ENCODE measurements at regions not wholly inside any gene's neighbourhood (a gene's known extent, or its start where the extent isn't known, plus 50 kb on each side); places are given as distances from the start of the nearest gene placed in this dataset.
"Not testable (repeated sequence)": the region's sequence is repeated elsewhere in the genome, so short reads cannot be mapped to it uniquely, and the experiment has no call there.

DNA sequence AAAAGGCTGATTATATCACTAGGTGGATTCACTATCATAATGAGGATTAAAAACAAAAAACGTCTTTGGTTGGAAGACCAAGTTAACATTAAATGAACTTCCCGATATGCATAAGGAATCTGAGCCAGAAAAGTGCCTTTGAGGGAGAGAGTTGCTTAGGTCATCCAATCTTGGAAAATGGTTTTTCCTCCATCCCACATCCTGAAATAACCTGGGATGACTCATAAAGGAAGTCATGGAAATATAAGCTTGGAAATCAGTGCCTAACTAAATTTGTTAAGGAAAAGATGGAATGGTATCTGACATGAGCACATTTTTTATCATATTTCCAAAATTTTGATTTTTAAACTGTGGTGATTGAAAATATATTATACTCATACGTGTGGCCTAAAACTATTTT, 66.0 kb downstream of the KBTBD8 start:
- no peak for DNase-seq

- no peak for DNase-seq
These were observed 69.1 kb downstream of the KBTBD8 start for GRCh38 chr3:67067251-67067650.

DNA sequence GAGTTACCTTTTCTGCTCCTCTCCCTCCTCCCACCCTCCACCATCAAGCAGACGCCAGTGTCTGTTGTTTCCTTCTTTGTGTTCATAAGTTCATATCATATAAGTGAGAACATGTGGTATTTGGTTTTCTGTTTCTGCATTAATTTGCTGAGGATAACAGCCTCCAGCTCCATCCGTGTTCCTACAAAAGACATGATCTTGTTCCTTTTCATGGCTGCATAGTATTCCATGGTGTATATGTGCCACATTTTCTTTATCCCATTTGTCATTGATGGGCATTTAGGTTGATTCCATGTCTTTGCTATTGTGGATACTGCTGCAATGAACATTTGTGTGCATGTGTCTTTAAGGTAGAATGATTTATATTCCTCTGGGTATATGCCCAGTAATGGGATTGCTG, 74.5 kb downstream of the KBTBD8 start:
- DNase-seq = not testable (repeated sequence)

DNA sequence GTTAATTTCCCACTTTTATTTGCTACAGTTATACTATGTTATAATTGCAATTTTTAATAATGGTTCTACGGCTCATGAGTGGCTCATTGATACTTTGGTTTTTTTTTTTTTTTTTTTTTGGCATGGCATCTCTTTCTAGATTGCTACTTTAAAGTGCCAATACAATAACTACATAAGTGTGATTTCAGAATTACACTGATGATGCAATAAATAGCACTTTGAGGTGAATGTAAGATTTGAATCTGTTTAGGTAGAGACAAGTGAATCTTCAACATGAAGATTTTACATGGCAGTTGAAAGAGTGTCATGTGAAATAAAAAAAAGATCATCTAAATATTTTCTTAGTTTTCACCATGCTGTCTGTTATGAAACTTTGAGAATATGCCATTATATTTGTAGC, 75.7 kb downstream of the KBTBD8 start:
- DNase-seq = no peak

- no peak for DNase-seq
These were observed 77.2 kb downstream of the KBTBD8 start for GRCh38 chr3:67075295-67075694.

- DNase-seq = no peak
These were observed 78.5 kb downstream of the KBTBD8 start for GRCh38 chr3:67076607-67077006.

DNA sequence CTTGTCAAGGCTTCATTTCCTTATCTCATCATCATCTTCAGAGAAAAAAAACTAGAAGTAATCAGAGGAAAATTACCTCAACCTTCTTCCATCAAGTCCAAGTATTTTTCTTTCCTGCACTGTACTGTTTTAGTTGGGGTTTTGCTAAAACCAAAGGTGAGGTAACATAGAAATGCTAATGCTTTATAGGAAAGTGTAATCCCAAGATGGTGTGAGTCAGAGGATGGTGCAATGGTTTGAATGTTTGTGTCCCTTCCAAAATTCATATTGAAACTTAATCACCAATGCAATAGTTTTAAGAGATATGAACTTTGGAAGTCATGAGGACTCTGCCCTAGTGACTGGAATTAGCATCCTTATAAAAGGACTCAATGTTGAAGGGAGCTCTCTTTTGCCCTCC, 79.5 kb downstream of the KBTBD8 start:
- DNase-seq = no peak

DNA sequence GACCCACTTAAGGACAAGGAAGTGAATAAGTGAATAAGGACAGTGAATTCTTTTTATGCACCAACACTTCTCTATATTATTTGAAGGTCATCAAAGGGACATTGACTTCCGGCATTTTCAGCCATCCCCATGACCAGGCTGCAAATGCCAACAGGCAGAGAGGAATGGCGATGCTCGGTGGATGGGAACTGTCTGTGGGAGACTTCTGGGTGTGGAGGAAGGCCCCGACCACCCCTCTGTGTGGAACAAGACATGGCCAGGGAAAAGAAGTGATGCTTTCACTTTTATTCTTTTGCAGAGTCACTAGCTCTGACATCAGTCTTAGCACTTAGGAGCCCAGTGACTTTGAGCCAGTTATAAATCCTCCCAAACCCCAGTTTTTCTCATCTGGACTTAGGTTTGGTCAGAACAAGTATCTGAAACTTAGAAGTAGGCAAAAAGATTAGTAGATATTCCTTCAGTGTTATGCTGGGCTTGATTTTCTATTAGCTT, 84.5 kb downstream of the KBTBD8 start:
- DNase-seq = no peak

DNA sequence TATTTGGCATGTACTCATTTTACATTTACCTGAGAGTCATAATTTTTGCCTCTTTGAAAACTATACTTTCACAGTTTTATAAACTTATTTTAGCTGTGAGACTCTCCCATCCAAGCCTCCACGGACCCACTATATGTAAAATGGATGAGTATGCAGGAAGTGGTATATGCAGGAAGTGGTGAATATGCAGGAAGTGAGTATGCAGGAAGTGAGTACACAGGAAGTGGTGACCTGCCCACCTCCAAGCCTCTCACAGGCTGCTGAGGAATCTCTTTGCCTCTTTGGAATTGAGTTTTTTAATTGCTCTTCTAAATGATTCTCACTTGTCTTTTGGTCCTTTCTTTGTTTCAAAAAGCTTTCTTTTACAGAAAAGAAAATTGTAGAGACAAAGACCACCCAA, 85.2 kb downstream of the KBTBD8 start:
- peak; percentile 53 for DNase-seq

DNA sequence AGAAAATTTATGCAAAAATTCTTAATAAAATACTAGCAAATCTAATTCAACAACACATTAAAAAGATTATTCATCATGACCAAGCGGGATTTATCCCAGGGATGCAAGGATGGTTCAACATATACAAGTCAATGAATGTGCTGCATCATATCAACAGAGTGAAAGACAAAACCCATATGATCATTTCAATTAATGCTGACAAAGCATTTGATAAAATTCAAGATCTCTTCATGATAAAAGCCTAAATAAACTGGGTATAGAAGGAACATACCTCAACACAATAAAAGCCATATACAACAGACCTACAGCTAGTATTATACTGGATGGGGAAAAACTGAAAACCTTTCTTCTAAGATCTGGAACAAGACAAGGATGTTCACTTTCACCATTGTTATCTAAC, 89.7 kb downstream of the KBTBD8 start:
- no peak for DNase-seq

DNA sequence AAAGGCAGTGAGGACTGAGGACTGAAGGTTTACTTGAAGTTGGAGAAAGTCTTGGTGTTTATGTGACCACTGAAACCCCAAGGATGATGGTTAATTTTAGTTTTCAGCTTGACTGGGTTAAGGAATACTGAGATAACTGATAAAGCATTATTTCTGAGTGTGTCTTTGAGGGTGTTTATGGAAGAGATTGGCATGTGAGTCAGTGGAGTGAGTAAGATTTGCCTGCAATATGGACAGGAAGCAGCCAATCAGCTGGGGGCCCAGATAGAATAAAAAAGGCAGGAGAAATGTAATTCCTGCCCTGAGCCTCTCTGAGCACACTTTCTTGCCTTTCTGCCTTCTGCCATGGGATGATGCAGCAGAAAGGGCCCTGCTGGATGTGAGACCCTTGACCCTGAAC, 92.4 kb downstream of the KBTBD8 start:
- DNase-seq = no peak

GRCh38 chr3:67093305-67093704, 95.2 kb downstream of the KBTBD8 start:
- no peak for DNase-seq

DNA sequence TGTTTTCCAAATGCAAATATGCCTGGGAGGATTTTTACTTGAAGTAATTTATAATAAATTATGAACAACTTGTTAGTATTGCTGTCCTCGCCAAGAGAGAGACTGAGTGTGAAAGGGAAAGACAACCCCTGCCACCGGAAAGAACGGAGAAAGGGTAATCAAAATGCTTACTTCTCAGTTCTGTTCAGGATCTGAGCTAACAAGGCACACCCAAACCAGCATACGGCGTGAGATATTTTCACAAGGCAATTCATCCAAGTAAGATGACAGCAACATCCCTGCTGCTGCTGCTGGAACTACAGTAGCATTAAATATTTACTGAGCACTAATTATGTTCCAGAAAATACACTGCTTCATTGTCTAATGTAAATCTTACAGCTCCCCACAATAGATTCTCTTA, 96.1 kb downstream of the KBTBD8 start:
- no peak for DNase-seq

GRCh38 chr3:67094774-67095173, 96.7 kb downstream of the KBTBD8 start:
- DNase-seq = no peak

- DNase-seq = no peak
These were observed 106.3 kb downstream of the KBTBD8 start for GRCh38 chr3:67104388-67104787.

GRCh38 chr3:67106874-67107273, 108.8 kb downstream of the KBTBD8 start:
- no peak for DNase-seq

DNA sequence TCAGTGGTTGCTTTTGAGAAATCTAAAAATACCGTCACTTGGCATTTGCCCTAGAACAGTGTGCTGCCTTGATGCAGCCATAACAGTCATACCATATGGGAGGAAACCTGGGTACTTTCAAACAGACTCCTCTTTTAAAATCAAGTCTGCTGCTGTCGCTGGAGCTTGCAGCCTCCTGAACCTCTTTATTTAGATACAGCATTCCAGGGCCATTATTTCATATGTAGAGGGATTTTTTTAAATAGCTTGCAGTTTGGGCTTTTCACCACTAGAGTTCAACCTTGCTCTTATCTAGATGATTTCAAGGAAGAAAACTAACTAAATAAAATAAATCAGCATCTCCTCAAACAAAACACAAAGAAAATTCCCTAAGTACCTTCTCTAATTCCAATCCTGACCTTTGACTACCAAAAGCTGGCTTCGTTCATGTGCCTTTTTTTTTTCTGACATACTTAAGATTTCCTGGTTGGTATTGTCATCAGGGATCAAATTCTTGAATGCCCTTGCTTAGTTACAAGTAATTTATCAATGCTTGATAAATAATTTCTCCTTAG, 111.6 kb downstream of the KBTBD8 start:
- no peak for DNase-seq

DNA sequence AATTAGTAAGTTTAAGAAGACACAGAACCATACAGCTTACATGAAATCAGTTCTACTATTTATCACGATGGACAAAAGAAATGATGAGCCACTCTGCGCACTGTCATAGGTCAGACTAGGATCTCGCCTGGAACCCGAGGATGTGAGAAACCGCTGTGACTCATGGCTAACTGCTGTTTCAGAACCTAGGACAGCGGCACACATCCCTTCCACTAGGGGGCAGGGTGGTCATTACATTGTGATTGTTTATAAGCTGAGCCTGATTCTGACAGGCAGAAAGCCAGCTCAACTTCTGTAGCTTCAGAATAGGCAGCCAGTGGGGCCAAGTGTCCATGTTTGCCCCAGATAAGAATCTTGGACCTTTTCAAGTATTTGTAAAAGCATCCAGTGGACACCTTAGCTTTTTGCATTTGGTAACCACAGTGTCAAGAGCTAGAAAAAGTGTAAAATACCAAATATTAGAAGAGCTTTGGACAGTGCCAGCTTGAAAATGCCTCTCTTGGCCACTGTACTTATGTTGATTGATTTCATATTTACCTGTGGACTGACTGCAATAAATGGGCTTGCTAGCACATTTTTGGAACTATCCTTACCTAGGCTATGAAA, 115.8 kb downstream of the KBTBD8 start:
- peak; percentile 81 for DNase-seq

- DNase-seq = no peak
These were observed 120.0 kb downstream of the KBTBD8 start for GRCh38 chr3:67118122-67118521.

DNA sequence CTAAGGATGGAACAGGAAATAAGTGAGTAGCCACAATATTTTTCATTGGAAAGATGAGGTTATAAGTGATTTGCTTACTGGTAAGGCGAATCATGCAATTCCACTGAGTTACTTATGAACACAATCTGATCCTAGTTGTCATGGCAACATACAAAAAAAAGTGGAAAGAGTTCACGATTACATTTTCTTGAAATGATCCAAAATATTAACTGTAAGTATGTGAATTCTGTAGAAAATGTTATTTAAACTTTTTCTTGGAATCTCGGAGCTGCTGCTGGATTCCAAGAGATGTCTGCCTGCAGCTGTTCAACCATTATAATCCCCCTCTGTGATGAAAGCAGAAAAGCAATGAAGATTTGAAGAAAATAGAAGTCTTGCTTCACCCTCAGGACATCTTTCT, 120.5 kb downstream of the KBTBD8 start:
- DNase-seq = no peak

DNA sequence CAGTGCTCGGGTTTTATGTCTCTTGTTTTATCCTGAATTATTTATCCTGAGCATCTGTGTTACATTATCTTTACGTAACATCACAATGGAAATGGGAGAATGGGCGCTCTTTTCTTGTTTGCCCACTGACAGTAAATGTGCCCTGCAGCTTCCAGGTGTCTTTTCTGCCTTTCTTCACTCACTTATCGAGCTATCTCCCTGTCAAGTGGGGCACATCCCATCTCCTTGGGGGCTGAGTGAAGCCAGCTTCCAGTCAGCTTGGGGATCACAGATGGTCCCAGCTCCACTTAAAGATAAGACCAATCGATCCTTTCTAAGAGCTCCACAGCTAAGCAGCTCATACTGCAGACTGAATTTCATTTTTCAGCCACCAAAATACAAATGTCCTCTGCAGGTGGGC, 125.8 kb downstream of the KBTBD8 start:
- DNase-seq = no peak

DNA sequence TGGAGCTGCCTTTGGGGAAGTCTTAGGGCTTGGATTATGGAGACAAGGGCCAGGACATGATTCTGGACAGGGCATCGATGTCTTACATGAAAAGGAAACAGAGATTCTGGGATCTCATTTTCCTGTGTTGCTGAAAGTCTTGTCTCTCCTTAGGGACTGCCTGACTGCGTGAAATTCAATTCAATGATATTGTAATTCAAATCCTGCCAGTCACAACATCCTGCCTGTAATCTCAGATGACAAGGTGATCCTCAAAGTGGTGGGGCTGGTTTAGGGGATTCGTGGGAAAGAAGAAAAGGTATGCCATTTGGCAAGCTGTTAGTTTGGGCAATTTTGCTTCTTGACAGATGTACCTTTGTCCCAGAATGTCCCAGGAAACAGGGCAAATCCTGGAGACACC, 129.1 kb downstream of the KBTBD8 start:
- no peak for DNase-seq

- no peak for DNase-seq
These were observed 144.3 kb downstream of the KBTBD8 start for GRCh38 chr3:67142432-67142831.

DNA sequence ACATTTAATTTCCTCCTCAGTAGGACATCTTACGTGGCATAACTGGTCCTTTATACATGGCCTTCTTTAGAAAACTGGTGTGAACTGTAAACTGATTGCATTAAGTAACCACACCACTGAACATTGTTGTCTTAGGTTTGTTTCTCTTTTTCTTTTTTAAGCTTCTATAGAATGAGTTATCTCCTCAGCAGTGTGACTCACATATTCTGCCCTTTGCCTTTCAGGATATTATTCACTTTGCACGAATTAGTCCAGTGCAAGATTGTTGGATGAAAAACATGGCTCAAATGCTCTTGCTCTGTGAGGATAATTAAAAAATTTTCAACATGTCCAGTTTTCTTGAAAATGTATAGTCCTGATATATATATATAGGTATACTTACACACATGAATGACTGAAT, 147.6 kb downstream of the KBTBD8 start:
- DNase-seq = no peak

GRCh38 chr3:67154429-67154828, 156.3 kb downstream of the KBTBD8 start:
- no peak for DNase-seq
